Astrocyte of the cerebellum (primary cell): ENCODE measurements at regions not wholly inside any gene's neighbourhood (a gene's known extent, or its start where the extent isn't known, plus 50 kb on each side); places are given as distances from the start of the nearest gene placed in this dataset.

Source experiments
- DNase-seq: peaks from one replicate; pipeline ENCODE4 v3.0.0-alpha.2; 2011; ENCODE audit warnings: low read depth
- H3K4me3 ChIP-seq: 2 replicates; pipeline ENCODE4 v1.5.1; 2011; ENCODE audit warnings: mild to moderate bottlenecking, low read depth, low read length, moderate library complexity
- in situ Hi-C: cut with HindIII; loops from 2 replicates; pipeline ENCODE4 v1.10.0; 2017; ENCODE audit warnings: low sequenced_read_pairs
- TF ChIP-seq, protein P1 (sequence below): IDR thresholded peaks from 2 replicates; pipeline ENCODE4 v1.5.1; 2012; ENCODE audit warnings: low read length, low read depth, moderate library complexity, mild to moderate bottlenecking; ENCODE audit errors: missing control alignments

DNA sequence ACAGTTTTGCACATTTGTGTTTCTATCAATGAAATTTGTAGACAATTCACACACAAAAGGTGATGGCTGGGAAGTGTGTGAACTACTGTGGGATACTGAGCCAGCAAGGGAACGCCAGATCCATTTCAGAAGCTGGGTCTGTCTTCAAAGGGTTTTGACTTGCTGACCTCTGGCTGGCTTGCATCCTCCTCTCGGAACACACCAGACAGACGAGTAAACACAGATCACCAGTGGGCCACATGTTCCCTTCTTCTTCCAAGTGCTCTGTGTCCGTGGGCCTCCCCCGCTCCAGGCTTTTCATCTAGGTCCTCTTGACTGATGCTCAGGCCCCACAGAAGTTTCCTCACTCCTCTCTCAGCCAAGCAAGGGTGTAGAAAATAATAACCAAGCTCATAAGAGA is 122.2 kb upstream of the OSR1 start:
- TF ChIP-seq, protein P1, sequence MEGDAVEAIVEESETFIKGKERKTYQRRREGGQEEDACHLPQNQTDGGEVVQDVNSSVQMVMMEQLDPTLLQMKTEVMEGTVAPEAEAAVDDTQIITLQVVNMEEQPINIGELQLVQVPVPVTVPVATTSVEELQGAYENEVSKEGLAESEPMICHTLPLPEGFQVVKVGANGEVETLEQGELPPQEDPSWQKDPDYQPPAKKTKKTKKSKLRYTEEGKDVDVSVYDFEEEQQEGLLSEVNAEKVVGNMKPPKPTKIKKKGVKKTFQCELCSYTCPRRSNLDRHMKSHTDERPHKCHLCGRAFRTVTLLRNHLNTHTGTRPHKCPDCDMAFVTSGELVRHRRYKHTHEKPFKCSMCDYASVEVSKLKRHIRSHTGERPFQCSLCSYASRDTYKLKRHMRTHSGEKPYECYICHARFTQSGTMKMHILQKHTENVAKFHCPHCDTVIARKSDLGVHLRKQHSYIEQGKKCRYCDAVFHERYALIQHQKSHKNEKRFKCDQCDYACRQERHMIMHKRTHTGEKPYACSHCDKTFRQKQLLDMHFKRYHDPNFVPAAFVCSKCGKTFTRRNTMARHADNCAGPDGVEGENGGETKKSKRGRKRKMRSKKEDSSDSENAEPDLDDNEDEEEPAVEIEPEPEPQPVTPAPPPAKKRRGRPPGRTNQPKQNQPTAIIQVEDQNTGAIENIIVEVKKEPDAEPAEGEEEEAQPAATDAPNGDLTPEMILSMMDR = no peak
- in situ Hi-C loops = no loop called here
- no peak overlapping the region for H3K4me3 ChIP-seq

GRCh38 chr2:19479666-19480065 is 121.2 kb upstream of the OSR1 start:
- no peak overlapping the region for H3K4me3 ChIP-seq
- TF ChIP-seq, protein P1 = no peak
- no peak for DNase-seq
- in situ Hi-C loops = no loop called here

More for the DNA sequence above, 122.2 kb upstream of the OSR1 start:
- no peak for DNase-seq

DNA sequence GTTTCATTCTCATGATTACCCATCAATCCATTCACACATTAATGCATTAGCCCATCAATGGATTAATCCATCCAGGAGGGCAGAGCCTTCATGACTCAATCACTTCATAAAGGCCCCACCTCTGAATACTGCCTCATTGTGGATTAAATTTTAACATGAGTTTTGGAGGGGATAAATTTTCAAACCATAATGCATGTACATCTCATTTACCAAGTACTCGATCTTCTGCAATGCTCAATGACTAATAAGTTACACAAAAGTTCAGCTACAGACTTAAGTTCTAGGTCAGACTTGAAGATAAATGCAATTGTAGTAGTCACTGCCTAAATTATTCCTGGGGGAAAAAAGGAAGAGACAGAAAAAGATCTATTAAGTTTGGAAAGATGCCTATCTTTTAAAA is 120.0 kb upstream of the OSR1 start:
- DNase-seq = no peak
- in situ Hi-C loops = no loop called here
- TF ChIP-seq, protein P1 = no peak
- no peak overlapping the region for H3K4me3 ChIP-seq

- no peak for DNase-seq
- TF ChIP-seq, protein P1 = no peak
- in situ Hi-C loops = no loop called here
- H3K4me3 ChIP-seq = no peak overlapping the region
Measured at GRCh38 chr2:19476327-19476726, 117.9 kb upstream of the OSR1 start.

DNA sequence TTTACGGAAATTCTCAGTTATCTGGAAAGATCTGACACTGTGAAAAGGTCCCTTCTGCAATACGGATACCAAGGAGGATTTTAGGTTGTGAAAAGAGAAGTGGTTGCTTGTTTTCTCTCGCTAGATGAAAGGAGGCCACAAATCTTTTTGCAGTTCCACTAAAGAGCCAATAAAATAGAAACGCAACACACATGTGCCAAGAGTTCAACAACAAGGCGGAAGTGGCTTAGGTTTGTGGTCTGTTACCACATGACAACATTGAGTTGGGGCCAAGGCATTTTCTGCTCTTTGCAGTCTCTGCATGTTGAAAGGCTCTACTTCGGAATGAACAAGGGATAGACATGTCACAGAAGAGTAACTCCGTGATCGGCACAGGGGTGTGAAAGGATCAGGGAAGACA is 115.7 kb upstream of the OSR1 start:
- H3K4me3 ChIP-seq = no peak overlapping the region
- TF ChIP-seq, protein P1 = no peak
- in situ Hi-C loops = no loop called here
- DNase-seq = peak; percentile 87

DNA sequence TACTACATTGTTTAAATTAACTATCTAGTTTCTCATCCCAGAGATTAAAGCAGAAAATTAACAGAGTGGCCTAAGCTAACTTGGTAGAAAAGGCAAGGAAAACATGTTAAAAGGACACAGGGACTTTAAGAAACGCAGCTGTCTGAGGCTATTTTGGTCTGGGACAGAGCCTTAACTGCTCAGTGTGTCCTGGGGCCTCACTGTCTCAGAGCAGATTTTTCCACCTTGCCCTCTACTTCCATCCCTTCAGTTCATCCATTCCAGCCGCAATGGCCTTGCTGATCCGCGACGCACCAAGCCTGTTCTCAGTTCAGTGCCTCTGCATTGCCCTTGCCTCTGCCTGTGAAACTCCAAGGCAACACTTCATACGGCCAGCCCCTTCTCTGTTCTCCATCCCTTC is 114.9 kb upstream of the OSR1 start:
- TF ChIP-seq, protein P1 = no peak
- no peak overlapping the region for H3K4me3 ChIP-seq
- in situ Hi-C loops = no loop called here
- DNase-seq = no peak
